ENCODE measurements at regions not wholly inside any gene's neighbourhood (a gene's known extent, or its start where the extent isn't known, plus 50 kb on each side); places are given as distances from the start of the nearest gene placed in this dataset.

DNA sequence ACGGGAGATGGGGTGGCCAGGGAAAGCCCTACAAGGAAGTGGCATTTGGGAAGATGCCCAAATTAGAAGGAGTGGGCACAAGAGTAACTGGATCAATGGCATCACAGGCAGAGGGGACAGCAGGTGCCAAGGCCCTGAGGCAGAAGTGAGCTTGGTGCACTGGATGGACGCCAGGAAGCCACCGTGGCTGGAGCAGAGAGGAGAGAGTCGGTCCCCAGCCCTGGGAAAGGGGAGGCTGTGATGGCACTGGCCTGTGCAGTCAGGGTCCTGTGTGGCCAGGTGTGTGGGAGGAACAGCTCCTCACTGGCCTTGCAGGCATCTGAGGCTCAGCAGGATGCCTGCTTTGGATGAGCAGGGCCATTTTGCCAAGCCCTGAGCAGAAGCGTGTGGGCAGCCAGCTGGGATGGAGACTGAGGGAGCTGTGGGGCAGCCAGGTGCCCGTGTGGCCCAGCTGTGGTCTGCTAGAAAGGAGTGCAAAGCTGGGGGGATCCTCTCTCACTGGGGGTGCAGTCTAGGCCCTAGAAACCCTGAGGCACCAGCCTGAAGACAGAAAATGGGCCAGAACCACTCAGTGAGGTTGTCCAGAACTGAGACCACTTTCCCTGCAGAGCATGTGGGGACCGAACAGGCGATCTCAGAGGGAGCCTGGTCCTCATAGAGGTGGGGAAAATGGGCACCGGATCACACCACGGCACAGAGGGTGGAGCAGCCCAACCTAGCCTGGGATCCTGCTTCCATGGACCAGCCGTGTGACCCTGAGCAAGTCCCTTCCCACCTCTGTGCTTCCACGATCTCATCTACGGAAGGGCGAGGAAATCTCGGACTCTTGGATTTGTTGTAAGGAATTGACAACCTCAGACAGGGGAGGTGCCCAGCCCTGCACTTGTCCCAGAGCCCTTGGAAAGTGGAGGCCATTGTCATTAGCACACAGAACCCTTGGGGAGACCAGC is 78.6 kb upstream of the RTL6 start:
- H3K27me3 ChIP-seq (ENCODE audit: control insufficient read depth in 1 of 2, insufficient read depth in 2 of 2, low read length in 2 of 2): no peaks in the 10 kb centered on the region
- no peaks in the 10 kb centered on the region for H3K36me3 ChIP-seq (ENCODE audit: control insufficient read depth in 2 of 2, insufficient read depth in 2 of 2, low read length in 2 of 2)
- no peak overlapping the region for H3K9ac ChIP-seq (ENCODE audit: low read length in 2 of 2)
- no peak overlapping the region for H3K27ac ChIP-seq (ENCODE audit: low read length)
- H3K4me1 ChIP-seq (ENCODE audit: control insufficient read depth, insufficient read depth, low read length): peaks cover 3% of the 10 kb centered on the region
- no peaks in the 10 kb centered on the region for H3K9me3 ChIP-seq (ENCODE audit: control insufficient read depth in 2 of 2, low read length in 2 of 2)
- H3K4me3 ChIP-seq (ENCODE audit: low read length in 2 of 2): no peak overlapping the region

DNA sequence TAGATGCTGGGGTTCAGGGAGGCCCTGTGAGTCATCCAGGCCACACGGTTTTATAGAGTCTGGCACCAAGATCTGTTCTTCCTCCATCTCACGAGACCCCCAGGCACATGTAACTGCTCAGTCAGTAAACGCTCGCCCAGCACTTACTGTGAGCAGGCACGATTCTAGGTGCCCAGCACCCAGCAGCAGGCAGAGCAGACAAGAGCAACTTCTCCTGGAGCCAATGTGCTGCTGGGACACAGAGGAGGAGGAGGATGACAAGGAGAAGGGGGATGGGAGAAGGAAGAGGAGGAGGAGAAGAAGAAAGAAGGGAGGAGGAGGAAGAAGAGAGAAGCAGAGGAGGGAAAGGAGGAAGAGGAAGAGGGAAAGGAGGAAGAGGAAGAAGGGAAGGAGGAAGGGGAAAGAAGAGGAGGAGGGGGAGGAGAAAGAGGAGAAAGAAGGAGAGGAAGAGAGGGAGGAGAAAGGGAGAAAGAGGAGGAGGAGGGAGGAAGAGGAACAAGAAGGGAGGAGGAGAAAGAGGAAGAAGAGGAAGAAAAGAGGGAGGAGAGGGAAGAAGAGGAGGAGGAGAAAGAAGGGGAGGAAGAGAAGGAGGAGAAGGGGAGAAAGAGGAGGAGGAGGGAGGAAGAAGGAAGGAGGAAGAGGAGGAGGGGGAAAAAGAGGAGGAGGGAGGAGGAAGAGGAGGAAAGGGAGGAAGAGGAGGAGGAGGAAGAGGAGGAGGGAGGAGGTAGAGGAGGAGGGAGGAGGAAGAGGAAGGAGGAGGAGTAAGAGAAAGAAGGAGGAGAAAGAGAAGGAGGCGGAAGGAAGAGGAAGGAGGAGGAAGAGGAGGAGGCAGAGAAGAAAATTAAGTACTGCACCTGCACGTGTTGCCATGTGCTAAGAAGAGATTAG is 77.6 kb upstream of the RTL6 start:
- no peaks in the 10 kb centered on the region for H3K36me3 ChIP-seq (ENCODE audit: control insufficient read depth in 2 of 2, insufficient read depth in 2 of 2, low read length in 2 of 2)
- H3K4me1 ChIP-seq (ENCODE audit: control insufficient read depth, insufficient read depth, low read length): peaks cover 3% of the 10 kb centered on the region
- H3K4me3 ChIP-seq (ENCODE audit: low read length in 2 of 2): no peak overlapping the region
- no peaks in the 10 kb centered on the region for H3K27me3 ChIP-seq (ENCODE audit: control insufficient read depth in 1 of 2, insufficient read depth in 2 of 2, low read length in 2 of 2)
- no peak overlapping the region for H3K27ac ChIP-seq (ENCODE audit: low read length)
- peaks cover 0 to 2% of the 10 kb centered on the region in 2 donors for H3K9me3 ChIP-seq (ENCODE audit: control insufficient read depth in 2 of 2, low read length in 2 of 2)
- no peak overlapping the region for H3K9ac ChIP-seq (ENCODE audit: low read length in 2 of 2)

DNA sequence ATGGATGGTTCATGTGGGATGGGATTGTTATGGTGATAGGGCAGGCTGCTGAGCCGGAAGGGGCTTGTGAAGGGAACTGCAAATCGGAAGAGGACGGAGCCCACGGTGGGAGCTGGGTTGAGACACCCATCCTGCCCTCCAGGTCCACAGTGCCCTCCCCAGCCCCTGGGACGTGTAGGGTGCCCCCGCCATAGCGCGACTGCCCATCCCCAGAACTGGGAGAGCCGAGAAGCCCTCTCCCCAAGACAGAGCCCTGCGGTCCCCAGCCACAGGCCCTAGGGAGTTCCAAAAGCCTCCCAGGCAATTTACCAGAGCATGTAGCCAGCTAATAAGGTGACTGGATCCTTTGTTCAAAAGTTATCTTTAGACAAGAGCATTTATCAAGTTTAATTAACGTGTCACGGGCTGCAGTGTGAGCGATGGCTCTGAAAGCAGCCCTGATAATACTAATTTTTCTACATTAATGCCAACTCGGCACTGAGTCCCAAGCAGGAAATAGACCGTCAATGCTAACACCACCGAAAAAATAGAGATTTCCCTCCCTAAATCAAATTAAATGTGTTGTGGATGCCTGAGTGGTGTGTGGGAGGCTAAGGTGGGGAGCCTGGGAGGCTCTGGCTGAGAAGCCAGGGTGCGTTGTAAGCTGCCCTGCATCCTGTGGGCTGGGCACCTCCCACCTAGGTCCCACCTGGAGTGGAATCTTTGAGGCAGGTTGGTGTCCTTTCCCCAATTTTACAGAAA is 76.8 kb upstream of the RTL6 start:
- Histone ChIP-seq H3K27ac (ENCODE audit: low read length) (no peak overlapping the region), H3K4me3 (ENCODE audit: low read length in 2 of 2) (no peak overlapping the region), H3K4me1 (ENCODE audit: control insufficient read depth, insufficient read depth, low read length) (peaks cover 3% of the 10 kb centered on the region), H3K9me3 (ENCODE audit: control insufficient read depth in 2 of 2, low read length in 2 of 2) (peaks cover 0 to 8% of the 10 kb centered on the region in 2 donors), H3K36me3 (ENCODE audit: control insufficient read depth in 2 of 2, insufficient read depth in 2 of 2, low read length in 2 of 2) (no peaks in the 10 kb centered on the region), H3K9ac (ENCODE audit: low read length in 2 of 2) (no peak overlapping the region), H3K27me3 (ENCODE audit: control insufficient read depth in 1 of 2, insufficient read depth in 2 of 2, low read length in 2 of 2) (no peaks in the 10 kb centered on the region)

DNA sequence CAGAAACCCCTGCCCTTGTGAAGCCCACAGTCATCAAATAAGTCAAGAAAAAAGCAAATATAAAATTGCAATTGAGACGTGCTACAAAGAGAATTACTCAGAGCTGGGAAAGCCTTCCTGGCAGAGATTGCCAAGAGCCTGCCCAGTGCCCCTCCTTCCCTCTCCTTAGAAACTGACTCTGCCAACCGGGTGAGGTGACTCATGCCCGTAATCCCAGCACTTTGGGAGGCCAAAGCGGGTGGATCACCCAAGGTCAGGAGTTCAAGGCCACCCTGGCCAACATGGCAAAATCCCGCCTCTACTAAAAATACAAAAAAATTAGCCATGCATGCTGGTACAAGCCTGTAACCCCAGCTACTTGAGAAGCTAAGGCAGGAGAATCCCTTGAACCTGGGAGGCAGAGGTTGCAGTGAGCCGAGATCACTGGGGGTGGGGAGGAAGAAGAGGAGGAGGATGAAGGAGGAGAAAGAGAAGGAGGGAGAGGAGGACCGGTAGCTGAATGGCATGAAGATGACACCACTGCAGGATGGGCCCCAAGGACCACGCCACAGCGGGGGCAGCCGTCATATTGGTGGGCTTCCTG is 76.1 kb upstream of the RTL6 start:
- Histone ChIP-seq H3K9me3 (ENCODE audit: control insufficient read depth in 2 of 2, low read length in 2 of 2) (peaks cover 0 to 8% of the 10 kb centered on the region in 2 donors), H3K4me3 (ENCODE audit: low read length in 2 of 2) (no peak overlapping the region), H3K27ac (ENCODE audit: low read length) (no peak overlapping the region), H3K36me3 (ENCODE audit: control insufficient read depth in 2 of 2, insufficient read depth in 2 of 2, low read length in 2 of 2) (no peaks in the 10 kb centered on the region), H3K4me1 (ENCODE audit: control insufficient read depth, insufficient read depth, low read length) (peaks cover 3% of the 10 kb centered on the region), H3K27me3 (ENCODE audit: control insufficient read depth in 1 of 2, insufficient read depth in 2 of 2, low read length in 2 of 2) (no peaks in the 10 kb centered on the region), H3K9ac (ENCODE audit: low read length in 2 of 2) (no peak overlapping the region)

DNA sequence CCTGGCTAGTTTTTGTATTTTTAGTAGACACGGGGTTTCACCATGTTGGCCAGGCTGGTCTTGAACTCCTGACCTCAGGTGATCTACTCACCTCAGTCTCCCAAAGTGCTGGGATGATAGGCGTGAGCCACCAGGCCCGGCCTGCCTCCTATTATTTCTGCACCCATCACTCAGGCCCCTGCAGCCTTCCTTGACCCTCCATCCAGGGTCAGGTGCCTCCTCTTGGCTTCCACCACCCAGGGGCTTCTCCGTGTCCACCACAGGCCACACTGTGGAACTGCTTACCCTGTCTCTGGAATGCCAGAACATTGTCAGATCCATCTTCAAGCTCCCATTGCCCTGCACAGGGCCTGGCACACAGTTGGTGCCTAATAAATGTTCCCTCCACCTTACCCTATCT is 75.4 kb upstream of the RTL6 start:
- no peak overlapping the region for H3K9ac ChIP-seq (ENCODE audit: low read length in 2 of 2)
- H3K9me3 ChIP-seq (ENCODE audit: control insufficient read depth in 2 of 2, low read length in 2 of 2): peaks cover 0 to 8% of the 10 kb centered on the region in 2 donors
- H3K4me3 ChIP-seq (ENCODE audit: low read length in 2 of 2): no peak overlapping the region
- H3K27ac ChIP-seq (ENCODE audit: low read length): no peak overlapping the region
- H3K27me3 ChIP-seq (ENCODE audit: control insufficient read depth in 1 of 2, insufficient read depth in 2 of 2, low read length in 2 of 2): no peaks in the 10 kb centered on the region
- no peaks in the 10 kb centered on the region for H3K36me3 ChIP-seq (ENCODE audit: control insufficient read depth in 2 of 2, insufficient read depth in 2 of 2, low read length in 2 of 2)
- peaks cover 3% of the 10 kb centered on the region for H3K4me1 ChIP-seq (ENCODE audit: control insufficient read depth, insufficient read depth, low read length)

DNA sequence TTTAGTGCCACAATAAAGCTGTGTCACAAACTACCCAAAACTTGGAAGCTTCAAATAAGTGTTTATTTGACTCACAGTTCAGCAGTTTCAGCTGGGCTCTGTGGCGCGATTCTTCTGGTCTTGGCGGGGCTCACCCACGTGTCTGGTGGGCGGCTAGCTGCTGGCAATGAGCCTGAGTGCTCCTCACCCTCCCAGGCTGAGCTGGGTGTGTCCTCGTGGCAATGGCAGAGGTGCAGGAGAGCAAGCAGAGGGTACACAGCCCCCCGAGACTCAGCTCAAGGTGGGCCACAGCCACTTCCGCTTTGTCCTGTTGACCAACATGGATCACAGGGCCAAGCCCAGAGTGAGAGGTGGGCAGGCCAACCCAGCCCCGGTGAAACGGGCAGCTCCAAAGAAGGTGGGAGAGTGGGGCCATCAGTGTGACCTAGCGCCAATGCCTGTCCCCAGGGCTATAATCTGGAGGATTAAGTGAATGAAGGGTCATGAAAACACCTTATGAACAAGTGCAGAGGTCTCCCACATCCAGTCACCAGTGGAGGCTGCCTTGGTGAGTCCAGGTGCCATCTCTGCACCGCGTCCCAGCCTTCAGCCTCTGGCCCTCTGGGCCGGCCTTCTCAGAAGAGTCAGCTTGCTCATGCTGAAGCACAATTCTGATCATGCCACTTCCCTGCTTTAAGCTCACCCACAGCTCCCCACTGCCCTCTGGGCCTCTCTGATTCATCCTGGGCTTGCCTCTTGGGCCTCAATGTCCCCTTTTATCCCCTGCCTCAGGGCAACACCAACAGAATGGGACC is 74.6 kb upstream of the RTL6 start:
- no peak overlapping the region for H3K4me3 ChIP-seq (ENCODE audit: low read length in 2 of 2)
- H3K36me3 ChIP-seq (ENCODE audit: control insufficient read depth in 2 of 2, insufficient read depth in 2 of 2, low read length in 2 of 2): no peaks in the 10 kb centered on the region
- no peak overlapping the region for H3K27ac ChIP-seq (ENCODE audit: low read length)
- no peak overlapping the region for H3K9ac ChIP-seq (ENCODE audit: low read length in 2 of 2)
- H3K27me3 ChIP-seq (ENCODE audit: control insufficient read depth in 1 of 2, insufficient read depth in 2 of 2, low read length in 2 of 2): no peaks in the 10 kb centered on the region
- peaks cover 3% of the 10 kb centered on the region for H3K4me1 ChIP-seq (ENCODE audit: control insufficient read depth, insufficient read depth, low read length)
- H3K9me3 ChIP-seq (ENCODE audit: control insufficient read depth in 2 of 2, low read length in 2 of 2): peaks cover 0 to 8% of the 10 kb centered on the region in 2 donors

DNA sequence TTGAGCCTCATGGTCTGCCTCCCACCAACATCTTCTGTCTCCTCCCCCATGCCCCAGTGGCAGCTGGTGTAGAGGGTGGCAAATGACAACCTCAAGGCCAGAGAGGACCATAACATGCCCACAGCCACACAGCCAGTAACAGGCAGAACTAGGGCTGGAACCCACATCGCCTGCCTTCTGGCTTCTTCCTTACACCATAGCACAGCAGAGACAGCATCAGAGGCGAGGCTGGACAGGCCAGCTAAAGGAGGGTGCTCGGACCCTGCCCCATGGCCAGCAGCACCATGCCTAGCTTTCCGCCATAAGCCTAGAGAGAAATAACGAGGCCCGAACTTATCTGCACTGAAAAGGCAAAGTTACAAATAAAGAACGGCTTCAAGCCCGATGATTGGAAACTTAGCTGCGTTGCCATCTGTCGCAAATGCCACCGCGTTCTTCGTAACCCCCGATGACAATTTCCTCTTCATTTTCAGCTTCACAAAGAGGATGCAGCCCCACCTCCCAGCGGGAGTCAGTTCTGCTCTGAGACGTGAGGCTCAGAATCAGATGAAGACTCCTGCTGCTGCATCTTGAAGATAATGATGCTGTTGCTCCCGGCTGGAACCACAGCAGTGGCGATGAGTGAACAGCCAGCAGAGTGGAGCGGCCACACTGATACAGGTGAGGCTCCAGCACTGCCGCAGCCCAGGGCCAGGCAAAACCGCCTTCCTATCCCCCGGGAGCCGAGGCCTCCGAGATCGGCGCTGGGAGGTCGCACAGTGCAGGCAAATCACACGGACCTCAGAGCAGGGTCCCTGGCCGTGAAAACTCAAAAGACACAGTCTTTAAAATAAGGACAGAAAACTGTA is 73.8 kb upstream of the RTL6 start:
- Histone ChIP-seq H3K27ac (ENCODE audit: low read length) (no peak overlapping the region), H3K36me3 (ENCODE audit: control insufficient read depth in 2 of 2, insufficient read depth in 2 of 2, low read length in 2 of 2) (no peaks in the 10 kb centered on the region), H3K27me3 (ENCODE audit: control insufficient read depth in 1 of 2, insufficient read depth in 2 of 2, low read length in 2 of 2) (no peaks in the 10 kb centered on the region), H3K4me1 (ENCODE audit: control insufficient read depth, insufficient read depth, low read length) (peaks cover 3% of the 10 kb centered on the region), H3K9ac (ENCODE audit: low read length in 2 of 2) (no peak overlapping the region), H3K4me3 (ENCODE audit: low read length in 2 of 2) (no peak overlapping the region), H3K9me3 (ENCODE audit: control insufficient read depth in 2 of 2, low read length in 2 of 2) (peaks cover 0 to 8% of the 10 kb centered on the region in 2 donors)

DNA sequence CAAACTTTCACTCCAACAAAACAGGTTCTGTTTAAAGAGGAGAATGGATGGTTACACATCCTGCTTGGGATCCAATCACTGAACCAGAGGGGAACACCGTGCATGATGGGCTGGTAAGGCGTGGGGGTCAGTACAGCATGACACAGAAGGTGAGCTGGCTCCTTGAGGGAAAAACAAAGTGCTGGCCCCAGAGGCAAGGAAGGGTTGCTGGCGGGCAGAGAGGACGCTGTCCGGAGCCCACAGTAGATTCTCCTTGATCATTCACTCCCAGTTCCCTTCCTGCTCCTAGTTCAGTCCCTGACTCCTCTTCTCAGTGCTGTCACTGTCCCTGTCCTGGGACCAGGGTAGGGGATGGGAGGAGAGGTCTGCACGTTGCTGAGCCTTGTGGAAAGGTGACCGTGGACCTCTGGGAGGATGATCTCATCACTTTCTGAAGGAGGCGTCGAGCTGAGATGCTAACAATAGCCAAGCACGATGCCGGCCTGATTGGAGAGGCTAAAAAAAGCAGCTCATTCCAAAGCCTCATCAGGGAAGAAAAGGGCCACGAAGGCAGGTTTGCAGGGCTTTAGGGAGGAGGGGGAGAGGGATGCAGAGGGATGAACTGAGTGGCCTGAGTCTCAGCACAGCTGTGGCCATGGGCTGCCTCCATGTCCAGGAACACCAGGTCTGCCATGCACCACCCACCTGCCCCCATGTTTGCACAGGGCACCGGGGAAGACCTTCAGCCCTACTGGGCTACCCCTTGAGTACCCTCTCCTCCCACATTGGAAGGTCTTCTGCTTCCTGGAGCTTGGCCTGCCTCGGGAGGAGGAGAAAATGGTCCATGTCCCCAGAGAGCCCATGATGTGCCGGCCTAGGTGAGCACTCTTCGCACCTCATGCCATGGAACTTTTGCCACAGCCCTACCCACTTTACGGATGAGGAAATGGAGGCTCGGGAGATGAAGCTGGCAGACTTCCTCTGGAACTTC is 72.7 kb upstream of the RTL6 start:
- Histone ChIP-seq H3K27me3 (ENCODE audit: control insufficient read depth in 1 of 2, insufficient read depth in 2 of 2, low read length in 2 of 2) (no peaks in the 10 kb centered on the region), H3K36me3 (ENCODE audit: control insufficient read depth in 2 of 2, insufficient read depth in 2 of 2, low read length in 2 of 2) (no peaks in the 10 kb centered on the region), H3K9ac (ENCODE audit: low read length in 2 of 2) (no peak overlapping the region), H3K4me3 (ENCODE audit: low read length in 2 of 2) (no peak overlapping the region), H3K9me3 (ENCODE audit: control insufficient read depth in 2 of 2, low read length in 2 of 2) (peaks cover 0 to 8% of the 10 kb centered on the region in 2 donors), H3K4me1 (ENCODE audit: control insufficient read depth, insufficient read depth, low read length) (peaks cover 3% of the 10 kb centered on the region), H3K27ac (ENCODE audit: low read length) (no peak overlapping the region)
